HEK293 (cell line): ENCODE measurements at regions not wholly inside any gene's neighbourhood (a gene's known extent, or its start where the extent isn't known, plus 50 kb on each side); places are given as distances from the start of the nearest gene placed in this dataset.

Experiments used
- ATF2 ChIP-seq: fragments of 450-650 bp; formaldehyde crosslinking; IDR thresholded peaks from 2 replicates; pipeline ENCODE4 v1.5.1; 2016; ENCODE audit warnings: missing biosample characterization, missing genetic modification characterization, low read depth
- CTCF ChIP-seq: fragments of 450-650 bp; formaldehyde crosslinking; IDR thresholded peaks from 2 replicates; pipeline ENCODE4 v1.5.1; 2016; ENCODE audit warnings: missing biosample characterization, missing genetic modification characterization
- REST ChIP-seq: fragments of 450-650 bp; formaldehyde crosslinking; IDR thresholded peaks from 2 replicates; pipeline ENCODE4 v1.5.1; 2016; ENCODE audit warnings: missing biosample characterization, missing genetic modification characterization
- TRIM28 ChIP-seq: IDR thresholded peaks from 2 replicates; pipeline ENCODE4 v1.6.1; 2011; ENCODE audit warnings: low read length, control low read depth, borderline replicate concordance
- ZBTB49 ChIP-seq: fragments of 450-650 bp; formaldehyde crosslinking; IDR thresholded peaks from 2 replicates; pipeline ENCODE4 v1.5.1; 2016; ENCODE audit warnings: missing biosample characterization, missing genetic modification characterization, low read depth
- ZBTB8A ChIP-seq: fragments of 450-650 bp; formaldehyde crosslinking; IDR thresholded peaks from 2 replicates; pipeline ENCODE4 v1.5.1; 2016; ENCODE audit warnings: missing biosample characterization, missing genetic modification characterization
- ZNF155 ChIP-seq: fragments of 450-650 bp; formaldehyde crosslinking; IDR thresholded peaks from 2 replicates; pipeline ENCODE4 v1.5.1; 2016; ENCODE audit warnings: missing biosample characterization, missing genetic modification characterization
- ZNF221 ChIP-seq: fragments of 450-650 bp; formaldehyde crosslinking; IDR thresholded peaks from 2 replicates; pipeline ENCODE4 v1.5.1; 2017; ENCODE audit warnings: missing biosample characterization, missing genetic modification characterization, borderline replicate concordance
- ZNF416 ChIP-seq: fragments of 450-650 bp; formaldehyde crosslinking; IDR thresholded peaks from 2 replicates; pipeline ENCODE4 v1.5.1; 2016; ENCODE audit warnings: missing biosample characterization, missing genetic modification characterization
- ZNF518A ChIP-seq: fragments of 450-650 bp; formaldehyde crosslinking; conservative IDR thresholded peaks from 2 replicates; pipeline ENCODE4 v1.5.1; 2016; ENCODE audit warnings: low read depth, missing biosample characterization, missing genetic modification characterization
- ZNF596 ChIP-seq: fragments of 450-650 bp; IDR thresholded peaks from 2 replicates; pipeline ENCODE4 v1.5.0; 2018; ENCODE audit warnings: missing biosample characterization, mild to moderate bottlenecking, missing genetic modification characterization, moderate library complexity

- TF ChIP-seq ZBTB8A (tag by site-specific recombination), result no peak
- TF ChIP-seq CTCF (tag by site-specific recombination), result no peak
- no peak for TF ChIP-seq TRIM28
- no peak for TF ChIP-seq ZNF596
- TF ChIP-seq REST (tag by site-specific recombination), result no peak
- no peak for TF ChIP-seq ZNF221
- TF ChIP-seq ZNF518A (tag by site-specific recombination), result no peak
- TF ChIP-seq ZNF416 (tag by site-specific recombination), result no peak
- TF ChIP-seq ZBTB49 (tag by site-specific recombination), result no peak
- no peak for TF ChIP-seq ZNF155 (tag by site-specific recombination)
- TF ChIP-seq ATF2 (tag by site-specific recombination), result no peak
These were observed 653.9 kb upstream of the TMEM132C start for GRCh38 chr12:127613056-127613455.
